ENCODE measurements at regions not wholly inside any gene's neighbourhood (a gene's known extent, or its start where the extent isn't known, plus 50 kb on each side); places are given as distances from the start of the nearest gene placed in this dataset.
A peak's percentile ranks its signal among the peaks of the same experiment; 100 is the strongest.

DNA sequence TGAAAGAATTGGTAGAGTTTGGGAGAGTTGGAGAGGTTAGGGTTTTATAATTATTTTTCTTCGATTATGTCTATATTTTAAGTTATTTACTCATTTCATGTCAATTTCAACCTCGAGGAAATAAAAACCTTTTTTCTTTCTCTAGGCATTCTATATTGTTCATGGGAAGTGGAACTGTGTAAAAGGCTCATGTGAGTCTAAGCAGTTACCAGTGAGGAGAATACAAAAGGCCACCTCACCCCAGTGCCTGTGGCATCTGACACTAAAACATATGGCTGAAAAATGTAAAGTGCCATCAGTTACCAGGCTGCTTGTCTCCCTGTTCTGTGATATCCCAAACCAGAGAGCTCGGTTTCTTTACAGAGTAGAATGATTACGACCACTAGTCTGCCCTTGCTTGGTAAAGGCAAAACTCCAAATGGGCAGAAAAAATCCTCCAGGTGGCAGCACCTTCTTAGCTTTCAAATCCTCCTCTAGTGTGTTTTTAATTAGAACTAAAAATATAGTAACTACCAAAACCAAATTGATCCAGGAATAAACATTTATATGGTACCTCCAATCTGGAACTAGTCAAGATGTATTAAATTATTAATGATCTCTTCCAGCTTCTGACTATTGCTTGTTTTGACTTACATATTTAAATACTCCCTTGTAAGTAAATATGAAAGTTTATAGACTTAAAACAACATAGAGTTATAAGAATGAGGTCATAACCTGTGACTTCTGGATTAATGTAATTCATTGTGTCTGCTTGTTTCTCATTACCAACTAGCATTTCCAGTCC, 122.6 kb upstream of the MCHR2 start:
- TF ChIP-seq, protein P1, sequence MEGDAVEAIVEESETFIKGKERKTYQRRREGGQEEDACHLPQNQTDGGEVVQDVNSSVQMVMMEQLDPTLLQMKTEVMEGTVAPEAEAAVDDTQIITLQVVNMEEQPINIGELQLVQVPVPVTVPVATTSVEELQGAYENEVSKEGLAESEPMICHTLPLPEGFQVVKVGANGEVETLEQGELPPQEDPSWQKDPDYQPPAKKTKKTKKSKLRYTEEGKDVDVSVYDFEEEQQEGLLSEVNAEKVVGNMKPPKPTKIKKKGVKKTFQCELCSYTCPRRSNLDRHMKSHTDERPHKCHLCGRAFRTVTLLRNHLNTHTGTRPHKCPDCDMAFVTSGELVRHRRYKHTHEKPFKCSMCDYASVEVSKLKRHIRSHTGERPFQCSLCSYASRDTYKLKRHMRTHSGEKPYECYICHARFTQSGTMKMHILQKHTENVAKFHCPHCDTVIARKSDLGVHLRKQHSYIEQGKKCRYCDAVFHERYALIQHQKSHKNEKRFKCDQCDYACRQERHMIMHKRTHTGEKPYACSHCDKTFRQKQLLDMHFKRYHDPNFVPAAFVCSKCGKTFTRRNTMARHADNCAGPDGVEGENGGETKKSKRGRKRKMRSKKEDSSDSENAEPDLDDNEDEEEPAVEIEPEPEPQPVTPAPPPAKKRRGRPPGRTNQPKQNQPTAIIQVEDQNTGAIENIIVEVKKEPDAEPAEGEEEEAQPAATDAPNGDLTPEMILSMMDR (IDR thresholded peaks at IDR 0.05; ENCODE audit: insufficient read depth, low read length): peak; percentile 28
- TF ChIP-seq POLR2AphosphoS5 (IDR thresholded peaks at IDR 0.05; ENCODE audit: low read depth): no peak

Measured in HL-60 (cell line).